ENCODE measurements at regions not wholly inside any gene's neighbourhood (a gene's known extent, or its start where the extent isn't known, plus 50 kb on each side); places are given as distances from the start of the nearest gene placed in this dataset.

- TF ChIP-seq MAX (IDR thresholded peaks at IDR 0.05; ENCODE audit: insufficient read depth, insufficient read length) (no peak), POLR2A (IDR thresholded peaks at IDR 0.05; ENCODE audit: low read depth, low read length) (no peak), FOS (IDR thresholded peaks at IDR 0.05; ENCODE audit: borderline replicate concordance, insufficient read depth, low read length) (no peak), CTCF (IDR thresholded peaks at IDR 0.05; ENCODE audit: extremely low read depth in 1 of 2, insufficient read depth in 1 of 2, low read depth in 1 of 2, low read length in 2 of 2) (no peak), GATA2 (IDR thresholded peaks at IDR 0.05; ENCODE audit: insufficient read depth, insufficient read length, low read depth, low read length) (no peak), POLR2AphosphoS5 (IDR thresholded peaks at IDR 0.05; ENCODE audit: insufficient read depth, low read depth, low read length) (no peak), MYC (IDR thresholded peaks at IDR 0.05; ENCODE audit: low read depth, low read length) (no peak), JUN (IDR thresholded peaks at IDR 0.05; ENCODE audit: borderline replicate concordance, insufficient read depth, insufficient read length, low read depth) (no peak), EZH2 (IDR thresholded peaks at IDR 0.05; ENCODE audit: borderline replicate concordance, low read depth, low read length, severe bottlenecking) (no peak)
- Histone ChIP-seq H3K4me1 (ENCODE audit: control insufficient read depth, extremely low read depth, insufficient read depth, low read length) (peaks cover 19% of the 10 kb centered on the region), H3K9ac (replicated peaks; ENCODE audit: extremely low read depth, insufficient read depth, low read length) (no peak overlapping the region), H3K27me3 (ENCODE audit: control insufficient read depth in 2 of 2, insufficient read depth in 2 of 2, low read length in 2 of 2) (no peaks in the 10 kb centered on the region), H3K27ac (ENCODE audit: insufficient read depth, low read depth, low read length) (no peak overlapping the region), H2AFZ (ENCODE audit: low read depth, low read length) (no peak overlapping the region), H3K4me3 (replicated peaks in 1 of 3; ENCODE audit: insufficient read depth in 1 of 3, low read depth in 1 of 3, low read length in 3 of 3) (no peak overlapping the region), H3K36me3 (ENCODE audit: control insufficient read depth in 2 of 2, extremely low read depth in 1 of 2, insufficient read depth in 2 of 2, low read length in 2 of 2) (no peaks in the 10 kb centered on the region), H3K4me2 (ENCODE audit: insufficient read depth, low read length) (no peak overlapping the region), H4K20me1 (replicated peaks; ENCODE audit: control insufficient read depth, extremely low read depth, insufficient read depth, low read length) (no peaks in the 10 kb centered on the region), H3K79me2 (ENCODE audit: control insufficient read depth, insufficient read depth, low read length) (no peaks in the 10 kb centered on the region), H3K9me3 (replicated peaks; ENCODE audit: control insufficient read depth, insufficient read depth, low read length) (no peaks in the 10 kb centered on the region), H3K9me1 (replicated peaks; ENCODE audit: control insufficient read depth, extremely low read depth, insufficient read depth, low read length) (no peaks in the 10 kb centered on the region)
- DNase-seq (ENCODE audit: low read depth, low spot score) (no peak), FAIRE-seq (no peak)
- dilution Hi-C loops (cut with MboI; ENCODE audit: extremely low pct_ligation_motif_present, low sequenced_read_pairs), result no loop called here
- intact Hi-C loops (cut with micrococcal nuclease), result loop anchor here (10.0 kb wide), 1 partner anchor 524 kb away; no protein-coding TSS in a partner anchor
- POLR2A ChIA-PET, result no interaction called here
- CTCF ChIA-PET, result interaction anchor here (1.0 to 1.3 kb wide), 2 partner anchors 144 to 862 kb away, joined by 3 read pairs; no protein-coding TSS in a partner anchor
- BruUV-seq (replicated peaks), result no TSS peak
Observed at GRCh38 chr5:67390935-67391334, 194.3 kb upstream of the CD180 start.

All from endothelial cell of umbilical vein (primary cell).